GM19240 (cell line): ENCODE measurements at regions not wholly inside any gene's neighbourhood (a gene's known extent, or its start where the extent isn't known, plus 50 kb on each side); places are given as distances from the start of the nearest gene placed in this dataset.
"Not testable (repeated sequence)": the region's sequence is repeated elsewhere in the genome, so short reads cannot be mapped to it uniquely, and the experiment has no call there.

ENCODE experiments used
- DNase-seq: peaks from one replicate; pipeline ENCODE4 v3.0.0; 2011; ENCODE audit warnings: low spot score; ENCODE audit not compliant: insufficient read length

GRCh38 chr6:113765909-113766308, 91.2 kb upstream of the MARCKS start:
- DNase-seq = no peak

- DNase-seq = no peak
Observed at GRCh38 chr6:113767985-113768384, 89.2 kb upstream of the MARCKS start.

GRCh38 chr6:113772961-113773360, 84.2 kb upstream of the MARCKS start:
- DNase-seq = no peak

- DNase-seq = no peak
Observed at GRCh38 chr6:113774127-113774825, 82.9 kb upstream of the MARCKS start.

- DNase-seq = no peak
Observed at GRCh38 chr6:113776998-113777397, 80.1 kb upstream of the MARCKS start.

GRCh38 chr6:113777601-113778000, 79.5 kb upstream of the MARCKS start:
- no peak for DNase-seq

GRCh38 chr6:113779656-113780055, 77.5 kb upstream of the MARCKS start:
- DNase-seq = no peak

- no peak for DNase-seq
Observed at GRCh38 chr6:113782636-113783035, 74.5 kb upstream of the MARCKS start.

- DNase-seq = no peak
Observed at GRCh38 chr6:113786168-113786567, 71.0 kb upstream of the MARCKS start.

- DNase-seq = no peak
Observed at GRCh38 chr6:113788586-113788985, 68.6 kb upstream of the MARCKS start.

- not testable (repeated sequence) for DNase-seq
Observed at GRCh38 chr6:113791225-113791624, 65.9 kb upstream of the MARCKS start.

- DNase-seq = not testable (repeated sequence)
Observed at GRCh38 chr6:113795371-113795770, 61.8 kb upstream of the MARCKS start.

- no peak for DNase-seq
Observed at GRCh38 chr6:113796038-113796437, 61.1 kb upstream of the MARCKS start.

- DNase-seq = no peak
Observed at GRCh38 chr6:113802779-113803178, 54.4 kb upstream of the MARCKS start.

- peak; percentile 33 for DNase-seq
Observed at GRCh38 chr6:113805173-113805790, 51.9 kb upstream of the MARCKS start.

GRCh38 chr6:113805811-113806495, 51.2 kb upstream of the MARCKS start:
- no peak for DNase-seq
